Astrocyte of the cerebellum (primary cell): ENCODE measurements at regions not wholly inside any gene's neighbourhood (a gene's known extent, or its start where the extent isn't known, plus 50 kb on each side); places are given as distances from the start of the nearest gene placed in this dataset.
"Not testable (repeated sequence)": the region's sequence is repeated elsewhere in the genome, so short reads cannot be mapped to it uniquely, and the experiment has no call there.

Source experiments
- DNase-seq: peaks from one replicate; pipeline ENCODE4 v3.0.0-alpha.2; 2011; ENCODE audit warnings: low read depth
- H3K4me3 ChIP-seq: 2 replicates; pipeline ENCODE4 v1.5.1; 2011; ENCODE audit warnings: mild to moderate bottlenecking, low read depth, low read length, moderate library complexity
- CTCF ChIP-seq: IDR thresholded peaks from 2 replicates; pipeline ENCODE4 v1.5.1; 2012; ENCODE audit warnings: low read length, low read depth, moderate library complexity, mild to moderate bottlenecking; ENCODE audit errors: missing control alignments
- in situ Hi-C: cut with HindIII; loops from 2 replicates; pipeline ENCODE4 v1.10.0; 2017; ENCODE audit warnings: low sequenced_read_pairs

GRCh38 chrX:42832764-42833549 is 55.0 kb upstream of the PPP1R2C start:
- H3K4me3 ChIP-seq: no peak overlapping the region
- DNase-seq: no peak
- TF ChIP-seq CTCF: no peak
- in situ Hi-C loops: no loop called here

GRCh38 chrX:42833550-42833940 is 55.6 kb upstream of the PPP1R2C start:
- H3K4me3 ChIP-seq, in situ Hi-C loops, DNase-seq: not testable (repeated sequence)

- TF ChIP-seq CTCF: no peak
- in situ Hi-C loops: no loop called here
- no peak overlapping the region for H3K4me3 ChIP-seq
- DNase-seq: no peak
Measured at GRCh38 chrX:42837101-42837726, 59.3 kb upstream of the PPP1R2C start.

- H3K4me3 ChIP-seq: no peak overlapping the region
- in situ Hi-C loops: no loop called here
- no peak for TF ChIP-seq CTCF
- no peak for DNase-seq
Measured at GRCh38 chrX:42837747-42838146, 59.8 kb upstream of the PPP1R2C start.

GRCh38 chrX:42839632-42840031 is 61.7 kb upstream of the PPP1R2C start:
- in situ Hi-C loops: no loop called here
- TF ChIP-seq CTCF: no peak
- H3K4me3 ChIP-seq: no peak overlapping the region
- DNase-seq: no peak

GRCh38 chrX:42846741-42847140 is 68.8 kb upstream of the PPP1R2C start:
- in situ Hi-C loops: no loop called here
- no peak overlapping the region for H3K4me3 ChIP-seq
- no peak for DNase-seq
- no peak for TF ChIP-seq CTCF

GRCh38 chrX:42855259-42855658 is 77.3 kb upstream of the PPP1R2C start:
- H3K4me3 ChIP-seq: no peak overlapping the region
- DNase-seq: no peak
- TF ChIP-seq CTCF: no peak
- in situ Hi-C loops: no loop called here
